ENCODE measurements at regions not wholly inside any gene's neighbourhood (a gene's known extent, or its start where the extent isn't known, plus 50 kb on each side); places are given as distances from the start of the nearest gene placed in this dataset.

GRCh38 chr9:102862478-102862877, 132.7 kb upstream of the CYLC2 start:
- DNase-seq (ENCODE audit: low read depth, low spot score), result no peak
- CTCF ChIA-PET, result no interaction called here
- H3K4me3 ChIP-seq (ENCODE audit: low read depth, low read length), result no peak overlapping the region
- TF ChIP-seq, protein P1, sequence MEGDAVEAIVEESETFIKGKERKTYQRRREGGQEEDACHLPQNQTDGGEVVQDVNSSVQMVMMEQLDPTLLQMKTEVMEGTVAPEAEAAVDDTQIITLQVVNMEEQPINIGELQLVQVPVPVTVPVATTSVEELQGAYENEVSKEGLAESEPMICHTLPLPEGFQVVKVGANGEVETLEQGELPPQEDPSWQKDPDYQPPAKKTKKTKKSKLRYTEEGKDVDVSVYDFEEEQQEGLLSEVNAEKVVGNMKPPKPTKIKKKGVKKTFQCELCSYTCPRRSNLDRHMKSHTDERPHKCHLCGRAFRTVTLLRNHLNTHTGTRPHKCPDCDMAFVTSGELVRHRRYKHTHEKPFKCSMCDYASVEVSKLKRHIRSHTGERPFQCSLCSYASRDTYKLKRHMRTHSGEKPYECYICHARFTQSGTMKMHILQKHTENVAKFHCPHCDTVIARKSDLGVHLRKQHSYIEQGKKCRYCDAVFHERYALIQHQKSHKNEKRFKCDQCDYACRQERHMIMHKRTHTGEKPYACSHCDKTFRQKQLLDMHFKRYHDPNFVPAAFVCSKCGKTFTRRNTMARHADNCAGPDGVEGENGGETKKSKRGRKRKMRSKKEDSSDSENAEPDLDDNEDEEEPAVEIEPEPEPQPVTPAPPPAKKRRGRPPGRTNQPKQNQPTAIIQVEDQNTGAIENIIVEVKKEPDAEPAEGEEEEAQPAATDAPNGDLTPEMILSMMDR (IDR thresholded peaks at IDR 0.05; ENCODE audit: insufficient read depth, low read length, missing control alignments), result no peak
- POLR2A ChIA-PET, result no interaction called here

- CTCF ChIA-PET, result no interaction called here
- DNase-seq (ENCODE audit: low read depth, low spot score), result no peak
- TF ChIP-seq, protein P1 (IDR thresholded peaks at IDR 0.05; ENCODE audit: insufficient read depth, low read length, missing control alignments), result no peak
- no peak overlapping the region for H3K4me3 ChIP-seq (ENCODE audit: low read depth, low read length)
- POLR2A ChIA-PET, result no interaction called here
These were observed 139.5 kb upstream of the CYLC2 start for GRCh38 chr9:102855641-102856040.

GRCh38 chr9:102845827-102846371, 149.2 kb upstream of the CYLC2 start:
- POLR2A ChIA-PET, result no interaction called here
- no peak for DNase-seq (ENCODE audit: low read depth, low spot score)
- TF ChIP-seq, protein P1 (IDR thresholded peaks at IDR 0.05; ENCODE audit: insufficient read depth, low read length, missing control alignments), result no peak
- CTCF ChIA-PET, result no interaction called here
- H3K4me3 ChIP-seq (ENCODE audit: low read depth, low read length), result no peak overlapping the region

- CTCF ChIA-PET, result no interaction called here
- POLR2A ChIA-PET, result no interaction called here
- H3K4me3 ChIP-seq (ENCODE audit: low read depth, low read length), result no peak overlapping the region
- no peak for DNase-seq (ENCODE audit: low read depth, low spot score)
- TF ChIP-seq, protein P1 (IDR thresholded peaks at IDR 0.05; ENCODE audit: insufficient read depth, low read length, missing control alignments), result no peak
These were observed 150.4 kb upstream of the CYLC2 start for GRCh38 chr9:102844716-102845115.

DNA sequence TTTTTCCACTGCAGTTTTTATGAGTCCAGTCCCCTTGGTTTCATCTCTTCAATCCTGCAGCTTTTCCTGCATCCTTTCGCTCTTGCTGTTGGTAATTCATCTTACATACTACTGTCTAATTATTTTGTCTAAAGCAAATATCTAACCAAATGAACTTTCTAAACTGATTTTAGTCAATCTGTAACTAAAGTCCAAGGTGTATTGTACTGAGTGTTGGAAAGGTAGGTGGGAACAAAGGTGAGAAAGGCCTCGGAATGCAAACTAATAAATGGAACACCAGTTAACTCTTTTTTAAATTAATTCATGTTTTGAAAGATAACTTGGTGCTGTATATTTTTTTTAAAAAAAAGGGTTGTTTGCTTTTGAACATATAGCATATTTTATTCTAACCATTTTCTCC, 152.7 kb upstream of the CYLC2 start:
- TF ChIP-seq, protein P1 (IDR thresholded peaks at IDR 0.05; ENCODE audit: insufficient read depth, low read length, missing control alignments), result no peak
- H3K4me3 ChIP-seq (ENCODE audit: low read depth, low read length), result no peak overlapping the region
- POLR2A ChIA-PET, result no interaction called here
- CTCF ChIA-PET, result no interaction called here
- no peak for DNase-seq (ENCODE audit: low read depth, low spot score)

DNA sequence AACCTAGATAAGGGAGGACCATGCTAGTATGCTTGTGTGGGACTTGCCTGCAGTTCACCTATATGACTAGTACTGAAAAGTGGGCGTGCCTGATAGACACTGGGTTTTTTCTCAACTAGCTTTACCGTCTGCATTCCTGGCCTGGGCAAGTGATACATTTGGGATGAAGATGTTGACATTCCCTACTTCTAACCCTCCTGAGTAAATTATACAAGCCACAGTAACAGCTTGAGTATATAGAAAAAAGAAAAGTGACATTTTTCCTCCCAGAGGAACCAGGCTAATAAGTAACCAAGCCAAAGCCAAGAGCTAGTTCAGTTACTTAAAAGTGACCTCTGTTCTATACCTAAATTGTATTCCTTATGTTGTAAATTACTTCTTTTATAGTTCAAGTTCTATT, 153.8 kb upstream of the CYLC2 start:
- ChIA-PET CTCF (no interaction called here), POLR2A (no interaction called here)
- DNase-seq (ENCODE audit: low read depth, low spot score), result no peak
- H3K4me3 ChIP-seq (ENCODE audit: low read depth, low read length), result no peak overlapping the region
- TF ChIP-seq, protein P1 (IDR thresholded peaks at IDR 0.05; ENCODE audit: insufficient read depth, low read length, missing control alignments), result no peak

Data from AG04449 (cell line).